Ectodermal cell (in vitro differentiated cells): ENCODE measurements at regions not wholly inside any gene's neighbourhood (a gene's known extent, or its start where the extent isn't known, plus 50 kb on each side); places are given as distances from the start of the nearest gene placed in this dataset.

ENCODE experiments used
- H3K27ac ChIP-seq: 2 replicates; pipeline ENCODE4 v1.7.0; 2013; ENCODE audit warnings: mild to moderate bottlenecking, low read depth, low read length; ENCODE audit not compliant: insufficient read depth, poor library complexity, severe bottlenecking
- H3K27me3 ChIP-seq: 2 replicates; pipeline ENCODE4 v1.7.0; 2013; ENCODE audit warnings: mild to moderate bottlenecking, low read length; ENCODE audit not compliant: insufficient read depth, control insufficient read depth, poor library complexity, severe bottlenecking
- H3K36me3 ChIP-seq: one replicate; pipeline ENCODE4 v1.7.0; 2013; ENCODE audit warnings: low read length; ENCODE audit not compliant: control insufficient read depth, insufficient read depth
- H3K4me1 ChIP-seq: one replicate; pipeline ENCODE4 v1.7.0; 2013; ENCODE audit warnings: low read length; ENCODE audit not compliant: control insufficient read depth, insufficient read depth
- H3K4me3 ChIP-seq: 2 replicates; pipeline ENCODE4 v1.7.0; 2013; ENCODE audit warnings: low read depth, low read length, control low read depth; ENCODE audit not compliant: insufficient read depth
- H3K9me3 ChIP-seq: 2 replicates; pipeline ENCODE4 v1.7.0; 2013; ENCODE audit warnings: mild to moderate bottlenecking, low read length, moderate library complexity; ENCODE audit not compliant: control insufficient read depth
- WGBS, 2 experiments: methylation state at CpG; one replicate each; pipeline ENCODE4 v1.1.7; 2013; ENCODE audit warnings: missing lambda C conversion rate in 2 of 2; 5-methylcytosine and 5-hydroxymethylcytosine counted together

DNA sequence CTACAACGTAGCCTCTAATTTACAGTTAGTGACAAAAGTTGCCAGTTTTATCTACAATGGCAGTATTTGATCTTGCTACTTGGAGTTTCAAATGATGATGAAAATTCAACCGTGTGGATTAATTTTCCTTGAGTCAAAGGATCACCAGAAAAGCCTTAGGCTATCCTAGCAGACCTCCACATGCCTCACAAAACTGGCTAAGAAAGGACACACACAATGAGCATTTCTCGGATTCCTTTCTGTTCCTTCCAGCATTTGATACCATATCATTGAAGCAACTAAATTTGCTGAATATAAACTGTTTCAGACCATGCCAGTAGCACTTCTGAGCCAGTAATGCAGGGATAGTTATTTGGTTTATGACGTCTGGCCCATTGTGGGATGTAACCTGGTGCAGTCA is 587.4 kb upstream of the MDFIC2 start:
- Histone ChIP-seq H3K4me3 (no peak overlapping the region), H3K27me3 (no peaks in the 10 kb centered on the region), H3K36me3 (no peaks in the 10 kb centered on the region), H3K27ac (no peak overlapping the region), H3K9me3 (no peaks in the 10 kb centered on the region), H3K4me1 (no peaks in the 10 kb centered on the region)
- 90 to 96% methylated on average over 4 of the region's 4 CpGs for WGBS, 2 experiments

DNA sequence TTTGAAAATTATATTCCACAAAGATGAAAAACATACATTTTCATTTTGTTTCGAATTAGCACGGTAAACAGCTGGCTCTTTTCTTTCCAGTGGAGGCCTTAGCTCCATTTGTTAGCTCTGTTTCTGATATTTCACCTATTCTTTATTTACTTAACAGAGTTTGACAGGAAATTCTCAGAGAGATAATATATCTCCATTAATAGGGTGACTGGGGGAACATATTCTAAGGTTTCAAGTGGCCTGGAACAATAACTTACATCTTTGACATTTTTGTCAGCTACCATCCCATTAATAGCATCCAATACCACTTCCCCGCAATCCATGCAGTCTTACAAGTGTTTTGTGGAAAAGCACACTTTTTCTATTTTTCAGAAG is 577.6 kb upstream of the MDFIC2 start:
- Histone ChIP-seq H3K4me1 (no peaks in the 10 kb centered on the region), H3K4me3 (no peak overlapping the region), H3K27me3 (no peaks in the 10 kb centered on the region), H3K9me3 (no peaks in the 10 kb centered on the region), H3K27ac (no peak overlapping the region), H3K36me3 (no peaks in the 10 kb centered on the region)
- 86 to 91% methylated on average over 3 of the region's 3 CpGs for WGBS, 2 experiments

DNA sequence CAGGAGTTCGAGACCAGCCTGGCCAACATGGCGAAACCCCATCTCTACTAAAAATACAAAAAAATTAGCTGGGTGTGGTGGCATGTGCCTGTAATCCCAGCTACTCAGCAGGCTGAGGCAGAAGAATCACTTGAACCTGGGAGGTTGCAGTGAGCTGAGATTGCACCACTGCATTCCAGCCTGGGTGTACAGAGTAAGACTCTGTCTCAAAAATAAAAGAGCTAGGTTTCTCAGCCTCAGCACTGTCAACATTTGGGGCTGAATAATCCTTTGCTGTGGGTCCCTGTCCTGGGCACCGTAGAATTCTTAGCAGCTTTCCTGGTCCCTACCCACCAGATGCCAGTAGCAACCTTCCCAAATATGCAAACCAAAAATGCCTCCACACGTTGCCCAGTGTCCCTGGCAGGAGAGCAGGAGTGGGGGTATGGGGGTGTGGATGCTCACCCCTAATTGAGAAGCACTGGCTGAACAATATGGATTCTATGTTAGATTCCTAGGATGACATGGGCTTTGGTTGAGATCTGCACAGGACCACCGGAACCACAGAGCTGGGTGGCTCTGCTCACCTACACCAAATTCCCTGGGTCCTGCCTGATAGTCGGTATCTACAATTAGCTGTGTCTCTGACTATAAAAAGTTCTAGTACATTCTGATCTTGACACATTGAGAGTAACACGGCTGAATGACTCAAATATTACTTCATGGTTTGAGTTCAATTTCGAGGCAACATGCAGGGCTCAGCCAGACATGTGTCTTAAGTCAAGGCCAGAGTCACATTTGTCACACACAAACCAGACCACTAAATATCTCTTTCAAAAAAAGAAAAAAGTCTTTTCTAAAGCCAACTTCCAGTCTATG is 577.0 kb upstream of the MDFIC2 start:
- Histone ChIP-seq H3K27ac (no peak overlapping the region), H3K27me3 (no peaks in the 10 kb centered on the region), H3K4me3 (no peak overlapping the region), H3K9me3 (no peaks in the 10 kb centered on the region), H3K36me3 (no peaks in the 10 kb centered on the region), H3K4me1 (no peaks in the 10 kb centered on the region)
- WGBS, 2 experiments = 77 to 81% methylated on average over 8 of the region's 8 CpGs

DNA sequence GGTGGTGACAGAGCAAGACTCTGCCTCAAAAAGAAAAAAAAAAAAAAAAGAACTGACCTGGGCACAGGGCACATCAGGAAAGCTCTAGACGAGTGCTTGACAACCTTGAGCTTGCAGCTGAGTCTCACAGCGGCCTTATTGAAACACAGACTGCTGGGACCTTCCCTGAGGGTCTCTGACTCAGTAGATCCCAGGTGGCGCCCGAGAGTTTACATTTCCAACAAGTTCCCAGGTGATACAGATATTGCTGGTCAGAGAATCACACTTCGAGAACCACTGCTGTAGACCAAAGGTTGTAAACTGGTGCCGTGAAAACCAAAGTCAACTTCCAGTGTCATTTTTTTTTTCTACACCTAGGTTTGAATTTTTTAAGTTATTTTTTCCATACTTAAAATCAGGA is 573.2 kb upstream of the MDFIC2 start:
- Histone ChIP-seq H3K27ac (no peak overlapping the region), H3K36me3 (no peaks in the 10 kb centered on the region), H3K27me3 (no peaks in the 10 kb centered on the region), H3K9me3 (no peaks in the 10 kb centered on the region), H3K4me1 (no peaks in the 10 kb centered on the region), H3K4me3 (no peak overlapping the region)
- 92 to 94% methylated on average over 6 of the region's 6 CpGs for WGBS, 2 experiments

DNA sequence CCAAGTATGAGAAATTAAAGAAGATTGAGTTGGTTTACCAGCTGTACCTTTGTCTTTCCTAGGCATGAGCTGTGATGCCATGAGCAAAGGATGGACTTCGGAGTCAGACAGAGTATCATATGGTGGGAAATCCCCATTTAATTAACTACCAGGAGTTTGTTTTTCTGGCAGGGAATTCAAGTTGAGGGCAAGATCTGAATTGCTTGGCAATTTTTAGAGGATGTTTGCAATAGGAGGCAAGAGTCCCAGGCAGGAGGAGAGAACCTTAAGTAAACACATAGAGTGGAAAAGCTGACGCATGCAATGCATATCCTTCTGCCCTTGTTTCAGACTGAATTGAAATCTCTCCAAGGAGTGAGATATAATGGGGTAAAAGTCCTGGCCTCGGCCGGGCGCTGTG is 569.7 kb upstream of the MDFIC2 start:
- WGBS, 2 experiments = 94 to 95% methylated on average over 5 of the region's 5 CpGs
- no peak overlapping the region for H3K27ac ChIP-seq
- H3K9me3 ChIP-seq = no peaks in the 10 kb centered on the region
- H3K4me3 ChIP-seq = no peak overlapping the region
- no peaks in the 10 kb centered on the region for H3K27me3 ChIP-seq
- H3K4me1 ChIP-seq = no peaks in the 10 kb centered on the region
- H3K36me3 ChIP-seq = no peaks in the 10 kb centered on the region

DNA sequence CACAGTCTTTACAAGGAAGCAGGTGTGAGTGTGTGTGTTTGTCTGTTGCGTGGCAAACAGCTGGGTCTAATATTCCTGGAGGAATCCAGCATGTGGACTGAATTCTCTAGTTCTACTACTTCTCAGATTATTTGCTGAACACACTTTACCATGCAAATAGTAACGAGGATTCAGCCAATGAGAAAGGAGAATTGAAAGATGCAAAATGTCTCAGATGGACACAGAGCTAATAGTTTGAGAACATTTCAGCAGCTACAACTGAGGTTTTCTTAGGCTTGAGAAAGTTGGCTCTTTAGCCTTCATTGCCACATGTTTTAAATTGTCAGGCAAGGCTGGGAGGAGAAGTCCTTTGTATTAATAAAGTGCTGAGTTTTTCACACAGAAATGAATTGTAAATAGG is 568.0 kb upstream of the MDFIC2 start:
- Histone ChIP-seq H3K9me3 (no peaks in the 10 kb centered on the region), H3K4me1 (no peaks in the 10 kb centered on the region), H3K4me3 (no peak overlapping the region), H3K27ac (no peak overlapping the region), H3K36me3 (no peaks in the 10 kb centered on the region), H3K27me3 (no peaks in the 10 kb centered on the region)
- WGBS, 2 experiments = 90 to 100% methylated on average over 1 to 2 of the region's 2 CpGs

DNA sequence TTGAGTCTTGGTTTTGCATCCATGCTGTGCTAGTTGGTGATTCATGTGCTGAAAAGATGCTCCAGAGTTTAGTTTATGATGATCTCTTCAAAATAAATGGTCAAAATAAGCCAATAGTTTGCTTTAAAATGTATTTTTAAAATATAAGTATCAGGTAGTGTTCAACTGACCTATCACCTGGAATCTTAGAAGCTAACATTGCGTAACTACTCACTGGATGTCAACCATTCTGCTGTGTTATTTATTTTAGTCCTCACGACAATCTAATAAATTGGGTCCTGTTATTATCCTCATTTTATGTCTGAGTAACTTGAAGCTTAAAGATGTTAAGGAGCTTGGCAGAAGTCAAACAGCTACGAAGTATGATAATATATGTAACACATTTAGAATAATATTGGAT is 563.7 kb upstream of the MDFIC2 start:
- no peaks in the 10 kb centered on the region for H3K4me1 ChIP-seq
- H3K4me3 ChIP-seq = no peak overlapping the region
- 98 to 100% methylated on average over 2 of the region's 3 CpGs for WGBS, 2 experiments
- H3K9me3 ChIP-seq = no peaks in the 10 kb centered on the region
- no peaks in the 10 kb centered on the region for H3K36me3 ChIP-seq
- H3K27me3 ChIP-seq = no peaks in the 10 kb centered on the region
- no peak overlapping the region for H3K27ac ChIP-seq

DNA sequence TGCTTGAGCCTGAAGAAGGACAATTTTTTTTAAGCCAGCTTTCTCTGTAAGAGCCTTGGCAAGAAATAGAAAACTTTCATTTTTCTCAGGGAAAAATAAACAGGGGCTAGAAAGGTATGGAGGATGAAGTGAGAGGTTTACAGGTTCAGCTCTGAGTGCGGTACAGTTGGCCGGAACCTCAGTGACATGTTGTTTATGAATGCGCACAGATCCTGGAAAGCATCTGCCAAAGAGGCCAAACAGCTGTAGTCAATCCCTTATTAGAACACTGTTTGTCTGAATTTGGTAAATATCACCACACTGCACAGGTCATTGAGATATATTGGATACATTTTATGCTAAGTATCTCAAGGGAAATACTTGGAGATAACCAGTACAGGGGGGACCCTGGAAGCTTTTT is 561.8 kb upstream of the MDFIC2 start:
- H3K27ac ChIP-seq = no peak overlapping the region
- H3K27me3 ChIP-seq = no peaks in the 10 kb centered on the region
- H3K4me1 ChIP-seq = no peaks in the 10 kb centered on the region
- H3K4me3 ChIP-seq = no peak overlapping the region
- H3K9me3 ChIP-seq = no peaks in the 10 kb centered on the region
- WGBS, 2 experiments = 91 to 98% methylated on average over 3 of the region's 3 CpGs
- no peaks in the 10 kb centered on the region for H3K36me3 ChIP-seq

DNA sequence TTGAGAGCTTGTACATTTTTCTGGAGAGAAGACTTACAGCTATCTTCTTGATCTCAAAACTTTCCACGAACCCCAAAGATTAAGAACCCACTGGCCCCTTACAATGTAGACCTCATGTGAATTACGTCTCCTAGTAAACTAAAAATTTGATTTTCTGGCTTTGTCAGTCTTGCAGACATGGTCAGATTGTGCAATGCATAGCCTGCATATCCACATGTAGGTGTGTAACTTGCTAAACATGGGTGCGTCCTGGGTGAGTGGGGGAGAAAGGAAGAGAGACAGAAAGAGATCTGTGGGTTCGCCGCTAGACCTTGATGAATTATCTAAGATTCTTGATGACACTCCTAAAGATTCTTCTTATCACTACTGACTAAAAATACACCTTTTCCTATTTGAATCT is 561.2 kb upstream of the MDFIC2 start:
- Histone ChIP-seq H3K4me3 (no peak overlapping the region), H3K9me3 (no peaks in the 10 kb centered on the region), H3K27ac (no peak overlapping the region), H3K4me1 (no peaks in the 10 kb centered on the region), H3K27me3 (no peaks in the 10 kb centered on the region), H3K36me3 (no peaks in the 10 kb centered on the region)
- WGBS, 2 experiments = 87 to 94% methylated on average over 5 of the region's 5 CpGs

DNA sequence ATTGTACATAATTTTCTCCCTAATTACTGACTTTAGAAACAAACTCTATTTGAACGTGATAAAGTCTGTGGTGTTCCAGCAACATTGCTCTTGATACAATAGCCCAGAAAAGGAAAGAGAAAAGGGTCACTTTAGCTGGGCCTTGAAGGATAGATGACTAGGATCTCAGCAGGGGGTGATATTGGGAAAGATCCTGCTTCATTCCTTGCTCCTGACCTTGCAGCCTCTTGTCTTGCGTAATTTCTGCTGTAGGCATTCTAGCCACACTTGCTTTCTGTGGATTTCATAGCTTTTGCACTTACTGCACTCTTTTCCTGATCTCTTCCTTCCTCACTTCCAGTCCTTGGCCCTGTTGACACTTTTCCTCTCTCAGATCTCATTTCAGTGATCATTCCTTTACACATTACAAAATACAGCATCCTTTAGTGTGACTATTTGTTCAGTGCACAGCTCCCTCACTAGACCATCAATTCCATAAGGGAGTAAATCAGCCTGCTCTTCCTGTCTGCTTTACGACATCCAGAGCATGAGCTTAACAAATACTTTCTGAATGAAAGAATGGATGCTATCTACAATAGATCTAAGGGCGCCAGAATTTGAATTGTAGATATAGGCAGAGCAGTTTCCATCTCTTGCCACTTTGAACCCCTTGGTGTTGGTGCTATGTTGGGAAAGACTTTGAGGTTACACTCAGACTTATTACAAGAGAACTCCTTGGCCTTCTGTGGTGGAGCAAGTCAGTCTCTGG is 559.6 kb upstream of the MDFIC2 start:
- WGBS, 2 experiments = 91 to 98% methylated on average over 4 of the region's 4 CpGs
- Histone ChIP-seq H3K27me3 (no peaks in the 10 kb centered on the region), H3K27ac (no peak overlapping the region), H3K4me1 (no peaks in the 10 kb centered on the region), H3K4me3 (no peak overlapping the region), H3K9me3 (no peaks in the 10 kb centered on the region), H3K36me3 (no peaks in the 10 kb centered on the region)
